H9 (cell line): ENCODE measurements at regions not wholly inside any gene's neighbourhood (a gene's known extent, or its start where the extent isn't known, plus 50 kb on each side); places are given as distances from the start of the nearest gene placed in this dataset.

Source experiments
- DNase-seq: peaks from one replicate; pipeline ENCODE4 v3.0.0-alpha.2; 2017
- H2AFZ ChIP-seq: one replicate; pipeline ENCODE4 v1.6.1; 2013; ENCODE audit warnings: mild to moderate bottlenecking, low read length, control low read depth, moderate library complexity
- H2AK5ac ChIP-seq: 2 replicates; pipeline ENCODE4 v1.6.1; 2013; ENCODE audit warnings: low read length, control low read depth, mixed read lengths; ENCODE audit not compliant: insufficient read length
- H2BK120ac ChIP-seq: one replicate; pipeline ENCODE4 v1.6.1; 2013; ENCODE audit warnings: low read depth, mild to moderate bottlenecking, low read length, control low read depth, inconsistent platforms; ENCODE audit not compliant: poor library complexity, severe bottlenecking
- H2BK12ac ChIP-seq: 2 replicates; pipeline ENCODE4 v1.6.1; 2013; ENCODE audit warnings: low read length, control low read depth, mixed read lengths, low read depth; ENCODE audit not compliant: insufficient read length
- H2BK15ac ChIP-seq: 2 replicates; pipeline ENCODE4 v1.6.1; 2013; ENCODE audit warnings: low read depth, low read length, control low read depth
- H2BK20ac ChIP-seq: one replicate; pipeline ENCODE4 v1.6.1; 2013; ENCODE audit warnings: low read depth, mild to moderate bottlenecking, low read length, control low read depth, inconsistent platforms; ENCODE audit not compliant: poor library complexity, severe bottlenecking
- H2BK5ac ChIP-seq: 2 replicates; pipeline ENCODE4 v1.6.1; 2013; ENCODE audit warnings: low read length, control low read depth, mixed read lengths; ENCODE audit not compliant: insufficient read length
- H3K14ac ChIP-seq: 2 replicates; pipeline ENCODE4 v1.6.1; 2013; ENCODE audit warnings: low read length, control low read depth; ENCODE audit not compliant: insufficient read depth
- H3K18ac ChIP-seq: 2 replicates; pipeline ENCODE4 v1.6.1; 2013; ENCODE audit warnings: low read depth, mild to moderate bottlenecking, mixed read lengths, low read length, control low read depth; ENCODE audit not compliant: insufficient read length
- H3K23ac ChIP-seq: 2 replicates; pipeline ENCODE4 v1.6.1; 2013; ENCODE audit warnings: low read length, control low read depth, mixed read lengths, low read depth; ENCODE audit not compliant: insufficient read length
- H3K23me2 ChIP-seq: 2 replicates; pipeline ENCODE4 v1.6.1; 2013; ENCODE audit warnings: low read depth, mild to moderate bottlenecking, mixed read lengths, low read length, control low read depth; ENCODE audit not compliant: insufficient read length, poor library complexity, severe bottlenecking
- H3K27ac ChIP-seq: 2 replicates; pipeline ENCODE4 v1.5.1; 2013; ENCODE audit warnings: low read length, control low read depth, mixed read lengths, low read depth; ENCODE audit not compliant: insufficient read length
- H3K27me3 ChIP-seq: 2 replicates; pipeline ENCODE4 v1.6.1; 2013; ENCODE audit warnings: low read length, control low read depth, inconsistent platforms; ENCODE audit not compliant: insufficient read depth
- H3K4ac ChIP-seq: 2 replicates; pipeline ENCODE4 v1.6.1; 2013; ENCODE audit warnings: low read depth, mild to moderate bottlenecking, control low read depth, inconsistent platforms, low read length, moderate library complexity
- H3K4me1 ChIP-seq: 2 replicates; pipeline ENCODE4 v1.6.1; 2013; ENCODE audit warnings: low read length, control low read depth, inconsistent platforms; ENCODE audit not compliant: insufficient read depth
- H3K4me2 ChIP-seq: 2 replicates; pipeline ENCODE4 v1.6.1; 2013; ENCODE audit warnings: low read length, control low read depth, mixed read lengths; ENCODE audit not compliant: insufficient read length, insufficient read depth
- H3K56ac ChIP-seq: 2 replicates; pipeline ENCODE4 v1.6.1; 2013; ENCODE audit warnings: low read depth, mild to moderate bottlenecking, mixed read lengths, low read length, control low read depth; ENCODE audit not compliant: insufficient read length
- H3K79me1 ChIP-seq: 2 replicates; pipeline ENCODE4 v1.6.1; 2013; ENCODE audit warnings: low read depth, mild to moderate bottlenecking, moderate library complexity, low read length, control low read depth, inconsistent platforms; ENCODE audit not compliant: insufficient read depth, poor library complexity, severe bottlenecking
- H3K79me2 ChIP-seq: 2 replicates; pipeline ENCODE4 v1.6.1; 2013; ENCODE audit warnings: low read length, control low read depth, inconsistent platforms; ENCODE audit not compliant: insufficient read depth
- H3K9ac ChIP-seq: 2 replicates; pipeline ENCODE4 v1.6.1; 2013; ENCODE audit warnings: low read length, control low read depth, mixed read lengths; ENCODE audit not compliant: insufficient read length; ENCODE audit errors: extremely low read depth
- H3K9me3 ChIP-seq: one replicate; pipeline ENCODE4 v1.6.1; 2013; ENCODE audit warnings: low read depth, low read length, inconsistent platforms; ENCODE audit not compliant: control insufficient read depth
- H3T11ph ChIP-seq: one replicate; pipeline ENCODE4 v1.6.1; 2013; ENCODE audit warnings: mild to moderate bottlenecking, low read length, control low read depth, inconsistent platforms
- H4K20me1 ChIP-seq: one replicate; pipeline ENCODE4 v1.6.1; 2013; ENCODE audit not compliant: control insufficient read depth, insufficient read length, insufficient read depth
- H4K5ac ChIP-seq: 2 replicates; pipeline ENCODE4 v1.6.1; 2013; ENCODE audit warnings: low read depth, mild to moderate bottlenecking, mixed read lengths, low read length, control low read depth; ENCODE audit not compliant: insufficient read length
- H4K8ac ChIP-seq: replicated peaks from 2 replicates; pipeline ENCODE4 v1.6.1; 2013; ENCODE audit warnings: low read length, control low read depth, mixed read lengths, low read depth; ENCODE audit not compliant: insufficient read length
- H4K91ac ChIP-seq: 2 replicates; pipeline ENCODE4 v1.6.1; 2013; ENCODE audit warnings: low read depth, mild to moderate bottlenecking, moderate library complexity, mixed read lengths, low read length, control low read depth; ENCODE audit not compliant: insufficient read length
- H3K27ac Mint-ChIP-seq, 3 experiments: 2 replicates in 2 of 3; 3 replicates in 1 of 3; pipeline ENCODE4 v1.8.0; 2020 to 2021; ENCODE audit warnings: mixed read lengths in 3 of 3, mild to moderate bottlenecking in 1 of 3, moderate library complexity in 1 of 3
- H3K27me3 Mint-ChIP-seq: 2 replicates; pipeline ENCODE4 v1.8.0; 2021; ENCODE audit warnings: low read depth, mild to moderate bottlenecking, moderate library complexity, mixed read lengths
- H3K36me3 Mint-ChIP-seq, 3 experiments: 2 replicates in 2 of 3; 3 replicates in 1 of 3; pipeline ENCODE4 v1.8.0; 2020 to 2021; ENCODE audit warnings: low read depth in 3 of 3, mixed read lengths in 3 of 3; ENCODE audit not compliant: insufficient read depth in 1 of 3
- H3K4me1 Mint-ChIP-seq, 2 experiments: 2 replicates each; pipeline ENCODE4 v1.8.0; 2020; ENCODE audit warnings: mixed read lengths in 2 of 2
- H3K4me3 Mint-ChIP-seq, 2 experiments: 2 replicates in 1 of 2; 3 replicates in 1 of 2; pipeline ENCODE4 v1.8.0; 2020 to 2021; ENCODE audit warnings: mild to moderate bottlenecking in 2 of 2, mixed read lengths in 2 of 2, moderate library complexity in 1 of 2
- H3K9me3 Mint-ChIP-seq, 2 experiments: 2 replicates in 1 of 2; 3 replicates in 1 of 2; pipeline ENCODE4 v1.8.0; 2020; ENCODE audit warnings: mild to moderate bottlenecking in 2 of 2, mixed read lengths in 2 of 2, moderate library complexity in 1 of 2
- CTCF ChIP-seq: fragments of 200-600 bp; sonication (generic); conservative IDR thresholded peaks from 3 replicates; pipeline ENCODE4 v1.8.0; 2021; ENCODE audit warnings: antibody characterized with exemption, mild to moderate bottlenecking

DNA sequence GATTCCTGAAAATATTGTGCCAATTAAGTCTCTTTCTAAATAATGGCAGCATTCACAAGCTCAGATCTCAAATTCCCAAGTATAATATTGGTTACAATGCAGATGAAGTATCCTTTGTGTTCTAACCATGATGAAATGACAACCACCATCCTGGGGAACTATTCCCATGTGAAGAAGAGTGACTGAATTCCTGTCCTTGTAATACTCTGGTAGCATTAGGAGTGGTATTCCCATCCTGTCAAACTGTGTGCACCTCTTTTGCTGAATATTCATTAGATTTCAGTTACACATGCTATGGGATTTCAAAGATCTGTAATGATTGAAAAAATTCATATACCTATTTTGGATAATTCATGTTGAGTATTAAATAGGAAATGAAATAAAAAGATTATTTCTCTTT lies 86.1 kb upstream of the SMIM30 start:
- Mint-ChIP-seq H3K27ac (no peak overlapping the region), H3K36me3 (no peaks in the 10 kb centered on the region), H3K4me3 (no peak overlapping the region), H3K9me3 (no peaks in the 10 kb centered on the region), H3K27me3 (peaks cover 27% of the 10 kb centered on the region), H3K4me1 (no peaks in the 10 kb centered on the region)
- H3K9me3 ChIP-seq, result no peaks in the 10 kb centered on the region
- H3K79me2 ChIP-seq, result no peaks in the 10 kb centered on the region
- no peak overlapping the region for H2BK20ac ChIP-seq
- no peak overlapping the region for H3K23ac ChIP-seq
- no peak overlapping the region for H3K14ac ChIP-seq
- no peaks in the 10 kb centered on the region for H3K79me1 ChIP-seq
- H3K27ac ChIP-seq, result no peak overlapping the region
- no peak overlapping the region for H2BK15ac ChIP-seq
- H4K20me1 ChIP-seq, result no peaks in the 10 kb centered on the region
- H3K23me2 ChIP-seq, result no peaks in the 10 kb centered on the region
- no peak overlapping the region for H2BK120ac ChIP-seq
- no peak overlapping the region for H2BK12ac ChIP-seq
- no peak for DNase-seq
- H3K18ac ChIP-seq, result no peak overlapping the region
- no peak overlapping the region for H3K4me2 ChIP-seq
- H4K8ac ChIP-seq, result no peak overlapping the region
- H2AFZ ChIP-seq, result no peak overlapping the region
- H3K56ac ChIP-seq, result no peak overlapping the region
- no peak overlapping the region for H4K91ac ChIP-seq
- TF ChIP-seq CTCF, result no peak
- no peak overlapping the region for H3T11ph ChIP-seq
- H3K4me1 ChIP-seq, result no peaks in the 10 kb centered on the region
- H4K5ac ChIP-seq, result no peak overlapping the region
- H2AK5ac ChIP-seq, result no peak overlapping the region
- H2BK5ac ChIP-seq, result no peak overlapping the region
- H3K27me3 ChIP-seq, result no peaks in the 10 kb centered on the region
- H3K9ac ChIP-seq, result no peak overlapping the region
- H3K4ac ChIP-seq, result no peak overlapping the region
